ENCODE measurements at regions not wholly inside any gene's neighbourhood (a gene's known extent, or its start where the extent isn't known, plus 50 kb on each side); places are given as distances from the start of the nearest gene placed in this dataset.

- TF ChIP-seq POLR2A (IDR thresholded peaks at IDR 0.05) (no peak), POLR2AphosphoS5 (IDR thresholded peaks at IDR 0.05) (no peak)
- TF ChIP-seq, protein P1, sequence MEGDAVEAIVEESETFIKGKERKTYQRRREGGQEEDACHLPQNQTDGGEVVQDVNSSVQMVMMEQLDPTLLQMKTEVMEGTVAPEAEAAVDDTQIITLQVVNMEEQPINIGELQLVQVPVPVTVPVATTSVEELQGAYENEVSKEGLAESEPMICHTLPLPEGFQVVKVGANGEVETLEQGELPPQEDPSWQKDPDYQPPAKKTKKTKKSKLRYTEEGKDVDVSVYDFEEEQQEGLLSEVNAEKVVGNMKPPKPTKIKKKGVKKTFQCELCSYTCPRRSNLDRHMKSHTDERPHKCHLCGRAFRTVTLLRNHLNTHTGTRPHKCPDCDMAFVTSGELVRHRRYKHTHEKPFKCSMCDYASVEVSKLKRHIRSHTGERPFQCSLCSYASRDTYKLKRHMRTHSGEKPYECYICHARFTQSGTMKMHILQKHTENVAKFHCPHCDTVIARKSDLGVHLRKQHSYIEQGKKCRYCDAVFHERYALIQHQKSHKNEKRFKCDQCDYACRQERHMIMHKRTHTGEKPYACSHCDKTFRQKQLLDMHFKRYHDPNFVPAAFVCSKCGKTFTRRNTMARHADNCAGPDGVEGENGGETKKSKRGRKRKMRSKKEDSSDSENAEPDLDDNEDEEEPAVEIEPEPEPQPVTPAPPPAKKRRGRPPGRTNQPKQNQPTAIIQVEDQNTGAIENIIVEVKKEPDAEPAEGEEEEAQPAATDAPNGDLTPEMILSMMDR (IDR thresholded peaks at IDR 0.05): no peak
Observed at GRCh38 chr12:115758183-115758582, 519.3 kb downstream of the MED13L start.
